ENCODE measurements at regions not wholly inside any gene's neighbourhood (a gene's known extent, or its start where the extent isn't known, plus 50 kb on each side); places are given as distances from the start of the nearest gene placed in this dataset.

DNA sequence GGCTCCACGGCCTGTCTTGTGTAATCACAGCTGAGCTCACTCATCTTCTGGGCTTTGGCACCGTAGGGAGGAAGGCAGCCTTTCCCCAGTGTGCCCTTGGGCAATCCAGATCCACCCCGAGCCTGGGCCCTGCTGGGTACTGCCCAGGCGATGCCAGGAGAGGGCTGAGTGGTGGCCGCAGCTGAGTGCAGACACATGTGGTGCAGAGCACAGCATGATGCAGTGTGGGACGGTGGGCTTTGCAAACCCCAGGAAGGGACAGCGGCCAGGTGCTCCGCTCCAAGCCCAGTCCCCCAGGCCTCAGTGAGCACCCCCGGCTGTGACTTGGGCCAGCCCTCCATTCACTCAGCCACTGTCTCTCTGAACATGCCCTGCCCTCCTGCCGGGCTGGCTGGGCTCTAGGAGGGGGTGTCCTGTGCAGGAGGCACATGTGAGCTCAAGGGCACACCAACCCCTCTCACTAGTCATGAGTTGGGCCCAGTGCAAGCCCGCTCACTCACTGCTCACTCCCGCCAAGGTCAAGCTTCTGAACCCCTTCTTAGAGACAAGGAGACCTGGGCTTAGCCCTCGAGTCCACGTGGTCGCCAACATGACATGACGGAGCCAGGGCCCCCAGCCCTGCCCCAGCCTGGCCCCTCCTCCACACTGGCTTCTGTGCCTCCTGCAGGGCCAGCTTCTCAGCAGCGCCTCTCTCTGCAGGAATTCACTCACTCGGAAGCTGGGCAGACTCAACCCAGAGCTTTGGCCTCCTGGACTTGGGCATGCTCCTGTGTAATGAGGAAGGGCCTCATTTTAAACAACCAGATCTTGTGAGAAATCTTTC lies 77.5 kb upstream of the INSIG1 start:
- no peak overlapping the region for H3K9ac ChIP-seq (ENCODE audit: low read length)
- peaks cover 5% of the 10 kb centered on the region; the same call in 1 of the 2 replicates for H3K27me3 ChIP-seq (ENCODE audit: insufficient read depth, low read length)
- H3K27ac ChIP-seq (ENCODE audit: low read depth, low read length): no peak overlapping the region
- peak; percentile 40 for ATAC-seq
- no peak overlapping the region for H3K4me2 ChIP-seq (ENCODE audit: low read length)
- ChIA-PET POLR2A (no interaction called here), CTCF (no interaction called here), RAD21 (ENCODE audit: low non-redundant PET in 1 of 2, low total read pairs in 2 of 2, uncharacterized antibody in 2 of 2, unreplicated experiment in 2 of 2) (no interaction called here)
- H3K4me3 ChIP-seq (replicated peaks in 1 of 2; ENCODE audit: low read depth in 1 of 2, low read length in 2 of 2): no peak overlapping the region
- H3K9me3 ChIP-seq (ENCODE audit: control insufficient read depth in 1 of 2, insufficient read depth in 1 of 2, low read depth in 1 of 2, low read length in 2 of 2): no peaks in the 10 kb centered on the region
- H3K79me2 ChIP-seq (ENCODE audit: insufficient read depth, low read length): no peaks in the 10 kb centered on the region
- DNase-seq (ENCODE audit: low read depth, low spot score): no peak
- H3K9me2 ChIP-seq (ENCODE audit: insufficient read depth): no peaks in the 10 kb centered on the region
- H2AFZ ChIP-seq (ENCODE audit: low read depth, low read length, poor library complexity, severe bottlenecking): no peak overlapping the region
- no peak for TF ChIP-seq MAX (IDR thresholded peaks at IDR 0.05)
- peaks cover 0 to 3% of the 10 kb centered on the region in 2 experiments; a peak in 1 of 4 replicates for H3K4me1 ChIP-seq (ENCODE audit: control insufficient read depth in 1 of 2, insufficient read depth in 2 of 2, low read length in 2 of 2)
- H4K20me1 ChIP-seq (ENCODE audit: insufficient read depth): no peaks in the 10 kb centered on the region
- intact Hi-C loops (cut with micrococcal nuclease): no loop called here
- BruUV-seq (replicated peaks): no TSS peak
- no peaks in the 10 kb centered on the region for H3K36me3 ChIP-seq (ENCODE audit: control insufficient read depth in 1 of 2, insufficient read depth in 2 of 2, low read length in 2 of 2)

GRCh38 chr7:155220903-155221302 lies 76.8 kb upstream of the INSIG1 start:
- Histone ChIP-seq H4K20me1 (ENCODE audit: insufficient read depth) (no peaks in the 10 kb centered on the region), H3K9me2 (ENCODE audit: insufficient read depth) (no peaks in the 10 kb centered on the region), H2AFZ (ENCODE audit: low read depth, low read length, poor library complexity, severe bottlenecking) (no peak overlapping the region), H3K9me3 (ENCODE audit: control insufficient read depth in 1 of 2, insufficient read depth in 1 of 2, low read depth in 1 of 2, low read length in 2 of 2) (no peaks in the 10 kb centered on the region), H3K27ac (ENCODE audit: low read depth, low read length) (no peak overlapping the region), H3K9ac (ENCODE audit: low read length) (no peak overlapping the region), H3K4me3 (replicated peaks in 1 of 2; ENCODE audit: low read depth in 1 of 2, low read length in 2 of 2) (no peak overlapping the region), H3K79me2 (ENCODE audit: insufficient read depth, low read length) (no peaks in the 10 kb centered on the region), H3K36me3 (ENCODE audit: control insufficient read depth in 1 of 2, insufficient read depth in 2 of 2, low read length in 2 of 2) (no peaks in the 10 kb centered on the region), H3K4me2 (ENCODE audit: low read length) (no peak overlapping the region), H3K27me3 (ENCODE audit: insufficient read depth, low read length) (peaks cover 4% of the 10 kb centered on the region; the same call in 1 of the 2 replicates), H3K4me1 (ENCODE audit: control insufficient read depth in 1 of 2, insufficient read depth in 2 of 2, low read length in 2 of 2) (peaks cover 0 to 3% of the 10 kb centered on the region in 2 experiments; a peak in 1 of 4 replicates)
- DNase-seq (ENCODE audit: low read depth, low spot score) (no peak), ATAC-seq (no peak)
- BruUV-seq (replicated peaks): no TSS peak
- intact Hi-C loops (cut with micrococcal nuclease): no loop called here
- ChIA-PET POLR2A (no interaction called here), RAD21 (ENCODE audit: low non-redundant PET in 1 of 2, low total read pairs in 2 of 2, uncharacterized antibody in 2 of 2, unreplicated experiment in 2 of 2) (no interaction called here), CTCF (no interaction called here)
- TF ChIP-seq SRF (IDR thresholded peaks at IDR 0.05; ENCODE audit: low read depth): no peak
- no peak for TF ChIP-seq EGR1 (IDR thresholded peaks at IDR 0.05; ENCODE audit: low read depth)
- no peak for TF ChIP-seq SIN3A (IDR thresholded peaks at IDR 0.05; ENCODE audit: low read depth)
- TF ChIP-seq, protein P1, sequence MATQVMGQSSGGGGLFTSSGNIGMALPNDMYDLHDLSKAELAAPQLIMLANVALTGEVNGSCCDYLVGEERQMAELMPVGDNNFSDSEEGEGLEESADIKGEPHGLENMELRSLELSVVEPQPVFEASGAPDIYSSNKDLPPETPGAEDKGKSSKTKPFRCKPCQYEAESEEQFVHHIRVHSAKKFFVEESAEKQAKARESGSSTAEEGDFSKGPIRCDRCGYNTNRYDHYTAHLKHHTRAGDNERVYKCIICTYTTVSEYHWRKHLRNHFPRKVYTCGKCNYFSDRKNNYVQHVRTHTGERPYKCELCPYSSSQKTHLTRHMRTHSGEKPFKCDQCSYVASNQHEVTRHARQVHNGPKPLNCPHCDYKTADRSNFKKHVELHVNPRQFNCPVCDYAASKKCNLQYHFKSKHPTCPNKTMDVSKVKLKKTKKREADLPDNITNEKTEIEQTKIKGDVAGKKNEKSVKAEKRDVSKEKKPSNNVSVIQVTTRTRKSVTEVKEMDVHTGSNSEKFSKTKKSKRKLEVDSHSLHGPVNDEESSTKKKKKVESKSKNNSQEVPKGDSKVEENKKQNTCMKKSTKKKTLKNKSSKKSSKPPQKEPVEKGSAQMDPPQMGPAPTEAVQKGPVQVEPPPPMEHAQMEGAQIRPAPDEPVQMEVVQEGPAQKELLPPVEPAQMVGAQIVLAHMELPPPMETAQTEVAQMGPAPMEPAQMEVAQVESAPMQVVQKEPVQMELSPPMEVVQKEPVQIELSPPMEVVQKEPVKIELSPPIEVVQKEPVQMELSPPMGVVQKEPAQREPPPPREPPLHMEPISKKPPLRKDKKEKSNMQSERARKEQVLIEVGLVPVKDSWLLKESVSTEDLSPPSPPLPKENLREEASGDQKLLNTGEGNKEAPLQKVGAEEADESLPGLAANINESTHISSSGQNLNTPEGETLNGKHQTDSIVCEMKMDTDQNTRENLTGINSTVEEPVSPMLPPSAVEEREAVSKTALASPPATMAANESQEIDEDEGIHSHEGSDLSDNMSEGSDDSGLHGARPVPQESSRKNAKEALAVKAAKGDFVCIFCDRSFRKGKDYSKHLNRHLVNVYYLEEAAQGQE (IDR thresholded peaks at IDR 0.05; ENCODE audit: low read depth): no peak
- no peak for TF ChIP-seq CEBPB (IDR thresholded peaks at IDR 0.05; ENCODE audit: low read depth)
- TF ChIP-seq JUND (IDR thresholded peaks at IDR 0.05): no peak
- TF ChIP-seq, protein P2, sequence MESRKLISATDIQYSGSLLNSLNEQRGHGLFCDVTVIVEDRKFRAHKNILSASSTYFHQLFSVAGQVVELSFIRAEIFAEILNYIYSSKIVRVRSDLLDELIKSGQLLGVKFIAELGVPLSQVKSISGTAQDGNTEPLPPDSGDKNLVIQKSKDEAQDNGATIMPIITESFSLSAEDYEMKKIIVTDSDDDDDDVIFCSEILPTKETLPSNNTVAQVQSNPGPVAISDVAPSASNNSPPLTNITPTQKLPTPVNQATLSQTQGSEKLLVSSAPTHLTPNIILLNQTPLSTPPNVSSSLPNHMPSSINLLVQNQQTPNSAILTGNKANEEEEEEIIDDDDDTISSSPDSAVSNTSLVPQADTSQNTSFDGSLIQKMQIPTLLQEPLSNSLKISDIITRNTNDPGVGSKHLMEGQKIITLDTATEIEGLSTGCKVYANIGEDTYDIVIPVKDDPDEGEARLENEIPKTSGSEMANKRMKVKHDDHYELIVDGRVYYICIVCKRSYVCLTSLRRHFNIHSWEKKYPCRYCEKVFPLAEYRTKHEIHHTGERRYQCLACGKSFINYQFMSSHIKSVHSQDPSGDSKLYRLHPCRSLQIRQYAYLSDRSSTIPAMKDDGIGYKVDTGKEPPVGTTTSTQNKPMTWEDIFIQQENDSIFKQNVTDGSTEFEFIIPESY (IDR thresholded peaks at IDR 0.05; ENCODE audit: extremely low read depth, insufficient replicate concordance, low read length): no peak
- TF ChIP-seq ZFX (IDR thresholded peaks at IDR 0.05): no peak
- TF ChIP-seq EZH2phosphoT487 (IDR thresholded peaks at IDR 0.05; ENCODE audit: borderline replicate concordance): no peak
- TF ChIP-seq MAX (IDR thresholded peaks at IDR 0.05): no peak
- no peak for TF ChIP-seq TCF7L2 (IDR thresholded peaks at IDR 0.05; ENCODE audit: borderline replicate concordance, extremely low read depth, insufficient read depth, insufficient read length)
- TF ChIP-seq, protein P3, sequence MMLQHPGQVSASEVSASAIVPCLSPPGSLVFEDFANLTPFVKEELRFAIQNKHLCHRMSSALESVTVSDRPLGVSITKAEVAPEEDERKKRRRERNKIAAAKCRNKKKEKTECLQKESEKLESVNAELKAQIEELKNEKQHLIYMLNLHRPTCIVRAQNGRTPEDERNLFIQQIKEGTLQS (IDR thresholded peaks at IDR 0.05): no peak
- no peak for TF ChIP-seq POLR2A (IDR thresholded peaks at IDR 0.05; ENCODE audit: borderline replicate concordance, extremely low read depth, insufficient read depth, insufficient read length)
- no peak for TF ChIP-seq ELF1 (IDR thresholded peaks at IDR 0.05; ENCODE audit: borderline replicate concordance, low read depth)
